H1 (cell line): ENCODE measurements at regions not wholly inside any gene's neighbourhood (a gene's known extent, or its start where the extent isn't known, plus 50 kb on each side); places are given as distances from the start of the nearest gene placed in this dataset.

Source experiments
- CTCF ChIA-PET: fragments of 300-600 bp; sonication (Branson Sonifier 250); formaldehyde crosslinking; loops from one replicate; lab custom pipeline; 2021; ENCODE audit not compliant: partially characterized antibody; lab: Charles Lee
- POLR2A ChIA-PET: fragments of 300-600 bp; sonication (Branson Sonifier 250); formaldehyde crosslinking; loops from one replicate; lab custom pipeline; 2021; ENCODE audit warnings: inconsistent platforms; ENCODE audit not compliant: partially characterized antibody; lab: Charles Lee
- DNase-seq, 2 experiments: peaks; one replicate each; pipeline versions ENCODE4 v3.0.0 to v3.0.0-alpha.2; 2010 to 2022; ENCODE audit warnings: low spot score in 2 of 2, low read depth in 1 of 2, mixed read lengths in 1 of 2
- FAIRE-seq: peaks from 2 replicates; lab custom pipeline; 2011; peaks lifted over from hg19 to GRCh38; lab: Jason Lieb, UNC
- H2AFZ ChIP-seq: 2 replicates; pipeline ENCODE4 v1.8.1; 2012; ENCODE audit warnings: low read length, inconsistent platforms
- H2AK5ac ChIP-seq: 2 replicates; pipeline ENCODE4 v1.6.1; 2013; ENCODE audit warnings: low read depth, low read length
- H2BK120ac ChIP-seq: replicated peaks from 2 replicates; pipeline ENCODE3; 2013; ENCODE audit warnings: low read depth, low read length, inconsistent platforms
- H2BK12ac ChIP-seq: 2 replicates; pipeline ENCODE4 v1.6.1; 2013; ENCODE audit warnings: low read depth, low read length
- H2BK15ac ChIP-seq: 2 replicates; pipeline ENCODE4 v1.6.1; 2013; ENCODE audit warnings: low read length
- H2BK20ac ChIP-seq: 2 replicates; pipeline ENCODE4 v1.6.1; 2013; ENCODE audit warnings: low read length
- H2BK5ac ChIP-seq: 2 replicates; pipeline ENCODE4 v1.6.1; 2013; ENCODE audit warnings: low read depth, low read length
- H3K14ac ChIP-seq: 2 replicates; pipeline ENCODE4 v1.6.1; 2013; ENCODE audit warnings: inconsistent platforms; ENCODE audit not compliant: insufficient read length
- H3K18ac ChIP-seq: 2 replicates; pipeline ENCODE4 v1.6.1; 2013; ENCODE audit warnings: low read length; ENCODE audit errors: extremely low read depth
- H3K23ac ChIP-seq: 2 replicates; pipeline ENCODE4 v1.6.1; 2013; ENCODE audit warnings: inconsistent platforms; ENCODE audit not compliant: insufficient read length
- H3K23me2 ChIP-seq: 2 replicates; pipeline ENCODE4 v1.6.1; 2013; ENCODE audit warnings: low read depth, low read length
- H3K27ac ChIP-seq: 2 replicates; pipeline ENCODE4 v1.6.1; 2011; ENCODE audit warnings: low read depth, low read length, inconsistent platforms
- H3K27me3 ChIP-seq, 4 experiments: replicated peaks in 1 of 4; 1 replicate in 1 of 4; 2 replicates in 3 of 4; pipeline versions ENCODE4 v1.6.1 to v1.8.1; 2011 to 2013; ENCODE audit warnings: low read length in 3 of 4, mild to moderate bottlenecking in 3 of 4, inconsistent platforms in 2 of 4, mixed read lengths in 2 of 4, moderate library complexity in 1 of 4; ENCODE audit not compliant: control insufficient read depth in 3 of 4, insufficient read depth in 3 of 4; ENCODE audit errors: extremely low read depth in 1 of 4
- H3K36me3 ChIP-seq, 4 experiments: 2 replicates each; pipeline versions ENCODE4 v1.6.1 to v1.8.1; 2011 to 2013; ENCODE audit warnings: mild to moderate bottlenecking in 4 of 4, low read length in 3 of 4, moderate library complexity in 2 of 4, control low read depth in 1 of 4, inconsistent platforms in 1 of 4; ENCODE audit not compliant: insufficient read depth in 4 of 4, control insufficient read depth in 2 of 4
- H3K4ac ChIP-seq: replicated peaks from 2 replicates; pipeline ENCODE3; 2013; ENCODE audit warnings: low read length, low read depth, mixed read lengths, inconsistent platforms; ENCODE audit not compliant: insufficient read length
- H3K4me1 ChIP-seq, 4 experiments: replicated peaks in 1 of 4; 1 replicate in 1 of 4; 2 replicates in 3 of 4; pipeline versions ENCODE4 v1.6.1 to v1.8.1; 2011 to 2013; ENCODE audit warnings: low read length in 3 of 4, inconsistent platforms in 2 of 4, mixed read lengths in 1 of 4; ENCODE audit not compliant: insufficient read depth in 4 of 4, control insufficient read depth in 3 of 4
- H3K4me2 ChIP-seq, 2 experiments: 2 replicates each; pipeline versions ENCODE4 v1.6.1 to v1.8.1; 2011 to 2013; ENCODE audit warnings: low read depth in 2 of 2, low read length in 2 of 2, control low read depth in 1 of 2, inconsistent platforms in 1 of 2, mild to moderate bottlenecking in 1 of 2; ENCODE audit not compliant: insufficient read depth in 1 of 2
- H3K4me3 ChIP-seq, 4 experiments: fragments of 200-600, 300-600 bp in 1 of 4; sonication (generic), shearing (Covaris generic), sonication (Bioruptor Twin) in 1 of 4; 2 replicates each; pipeline versions ENCODE4 v1.5.1 to v1.8.1; 2011 to 2016; ENCODE audit warnings: low read length in 4 of 4, low read depth in 3 of 4, control low read depth in 2 of 4, inconsistent platforms in 2 of 4, mild to moderate bottlenecking in 2 of 4, mixed read lengths in 1 of 4, moderate library complexity in 1 of 4; ENCODE audit not compliant: insufficient read depth in 2 of 4; ENCODE audit errors: extremely low read depth in 1 of 4
- H3K56ac ChIP-seq: replicated peaks from 2 replicates; pipeline ENCODE3; 2013; ENCODE audit warnings: low read depth, mild to moderate bottlenecking, mixed read lengths, low read length, inconsistent platforms; ENCODE audit not compliant: insufficient read length
- H3K79me1 ChIP-seq: 2 replicates; pipeline ENCODE4 v1.6.1; 2013; ENCODE audit warnings: low read depth, low read length, control low read depth
- H3K79me2 ChIP-seq, 2 experiments: 2 replicates each; pipeline versions ENCODE4 v1.6.1 to v1.8.1; 2012 to 2013; ENCODE audit warnings: low read length in 2 of 2, mild to moderate bottlenecking in 2 of 2, inconsistent platforms in 1 of 2; ENCODE audit not compliant: insufficient read depth in 2 of 2, control insufficient read depth in 1 of 2
- H3K9ac ChIP-seq, 4 experiments: replicated peaks in 1 of 4; 1 replicate in 1 of 4; 2 replicates in 3 of 4; pipeline versions ENCODE4 v1.6.1 to v1.8.1; 2011 to 2013; ENCODE audit warnings: low read depth in 3 of 4, low read length in 3 of 4, control low read depth in 2 of 4, mild to moderate bottlenecking in 2 of 4, moderate library complexity in 2 of 4, inconsistent platforms in 1 of 4; ENCODE audit errors: extremely low read depth in 1 of 4
- H3K9me3 ChIP-seq, 2 experiments: 2 replicates each; pipeline versions ENCODE4 v1.6.1 to v1.8.1; 2012 to 2013; ENCODE audit warnings: mild to moderate bottlenecking in 2 of 2, moderate library complexity in 2 of 2, control low read depth in 1 of 2, inconsistent platforms in 1 of 2, low read depth in 1 of 2, low read length in 1 of 2, mixed read lengths in 1 of 2; ENCODE audit not compliant: insufficient read depth in 2 of 2
- H4K20me1 ChIP-seq, 2 experiments: replicated peaks in 1 of 2; 2 replicates each; pipeline versions ENCODE3 to v1.8.1; 2011 to 2013; ENCODE audit warnings: inconsistent platforms in 2 of 2, low read length in 2 of 2, mild to moderate bottlenecking in 1 of 2; ENCODE audit not compliant: insufficient read depth in 2 of 2, control insufficient read depth in 1 of 2
- H4K5ac ChIP-seq: 2 replicates; pipeline ENCODE4 v1.6.1; 2013; ENCODE audit warnings: low read length, low read depth, mixed read lengths, inconsistent platforms; ENCODE audit not compliant: insufficient read length
- H4K8ac ChIP-seq: 2 replicates; pipeline ENCODE4 v1.8.0; 2013; ENCODE audit warnings: mild to moderate bottlenecking, moderate library complexity, low read length, inconsistent platforms; ENCODE audit not compliant: insufficient read depth; ENCODE audit errors: extremely low read depth
- H4K91ac ChIP-seq: replicated peaks from 2 replicates; pipeline ENCODE3; 2013; ENCODE audit warnings: low read length, mixed read lengths, inconsistent platforms; ENCODE audit not compliant: insufficient read length
- CHD1 ChIP-seq: IDR thresholded peaks from 2 replicates; pipeline ENCODE4 v1.6.1; 2012; ENCODE audit warnings: low read depth, low read length, improper control_type of control experiment
- CHD2 ChIP-seq: IDR thresholded peaks from 2 replicates; pipeline ENCODE4 v1.6.1; 2012; ENCODE audit warnings: low read length, improper control_type of control experiment
- JUN ChIP-seq: IDR thresholded peaks from 2 replicates; pipeline ENCODE4 v1.6.1; 2011; ENCODE audit warnings: low read depth, mild to moderate bottlenecking, improper control_type of control experiment, low read length
- SAP30 ChIP-seq: fragments of 300-600 bp; sonication (generic); IDR thresholded peaks from 2 replicates; pipeline ENCODE4 v1.7.1; 2012; ENCODE audit warnings: low read length, moderate library complexity, mild to moderate bottlenecking, inconsistent platforms; ENCODE audit not compliant: insufficient read depth, insufficient replicate concordance
- SIRT6 ChIP-seq: IDR thresholded peaks from one replicate; pipeline ENCODE4 v1.7.1; 2012; ENCODE audit warnings: low read length, inconsistent platforms
- TAF7 ChIP-seq: optimal IDR thresholded peaks from 2 replicates; pipeline ENCODE3; 2011; ENCODE audit warnings: low read depth, mild to moderate bottlenecking, inconsistent platforms, low read length, moderate library complexity, borderline replicate concordance
- WGBS, 2 experiments: shearing (Covaris generic) in 1 of 2; methylation state at CpG; one replicate each; pipeline versions ENCODE4 v1.1.6 to v1.1.7; 2013 to 2015; ENCODE audit warnings: low lambda C conversion rate in 2 of 2, mixed read lengths in 2 of 2, inconsistent platforms in 1 of 2, low coverage in 1 of 2, missing lambda C conversion rate in 1 of 2; ENCODE audit not compliant: insufficient replicate concordance in 2 of 2, insufficient coverage in 1 of 2, insufficient read length in 1 of 2; ENCODE audit errors: extremely low coverage in 1 of 2, missing lambda C conversion rate in 1 of 2; 5-methylcytosine and 5-hydroxymethylcytosine counted together
- TF ChIP-seq, protein P1 (sequence below): IDR thresholded peaks from 2 replicates; pipeline ENCODE4 v1.6.1; 2011; ENCODE audit warnings: low read depth, mild to moderate bottlenecking, low read length; ENCODE audit not compliant: insufficient read depth

DNA sequence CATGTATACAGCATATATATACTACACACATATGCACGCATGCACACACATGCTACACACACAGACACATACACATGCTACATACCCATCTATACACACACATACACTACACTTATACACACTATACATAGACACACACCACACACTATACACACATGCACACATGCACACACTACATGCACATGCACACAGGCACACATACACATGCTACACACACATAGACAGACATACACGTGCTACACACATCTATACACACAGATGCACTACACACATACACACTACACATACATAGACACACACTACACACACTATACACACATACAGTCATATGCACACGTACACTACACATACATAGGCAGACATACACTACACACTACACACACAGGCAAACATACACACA is 51.2 kb upstream of the PRR20G start:
- ChIA-PET POLR2A (no interaction called here), CTCF (interaction anchor here (4.1 kb wide), 1 partner anchor 116 kb away, joined by 24 read pairs; no protein-coding TSS in a partner anchor)
- H3K4me3 ChIP-seq = no peak overlapping the region
- H3K36me3 ChIP-seq = no peaks in the 10 kb centered on the region
- H3K18ac ChIP-seq = no peak overlapping the region
- WGBS, 2 experiments = 77% methylated on average over 3 of the region's 3 CpGs; no CpG with 5 or more reads in 1 of the 2 experiments
- no peak overlapping the region for H4K91ac ChIP-seq
- no peak overlapping the region for H3K27ac ChIP-seq
- H2BK20ac ChIP-seq = peak overlapping the region; percentile 37; the same call in 1 of the 2 replicates
- no peak for FAIRE-seq
- no peak overlapping the region for H3K4ac ChIP-seq
- no peaks in the 10 kb centered on the region for H3K4me1 ChIP-seq
- H3K23me2 ChIP-seq = peaks cover 6% of the 10 kb centered on the region
- H3K79me1 ChIP-seq = no peaks in the 10 kb centered on the region
- no peak overlapping the region for H3K56ac ChIP-seq
- no peak overlapping the region for H3K23ac ChIP-seq
- H4K8ac ChIP-seq = no peak overlapping the region
- no peak overlapping the region for H3K9ac ChIP-seq
- no peak overlapping the region; the same call in 1 of the 2 replicates for H2BK5ac ChIP-seq
- H2BK12ac ChIP-seq = no peak overlapping the region; the same call in 1 of the 2 replicates
- H4K5ac ChIP-seq = no peak overlapping the region
- no peaks in the 10 kb centered on the region for H3K27me3 ChIP-seq
- peaks cover 0 to 4% of the 10 kb centered on the region in 2 experiments; a peak in 1 of 4 replicates for H3K79me2 ChIP-seq
- H3K14ac ChIP-seq = no peak overlapping the region
- H2AFZ ChIP-seq = no peak overlapping the region
- H2BK15ac ChIP-seq = no peak overlapping the region; the same call in 1 of the 2 replicates
- no peak for DNase-seq
- no peak for TF ChIP-seq SAP30
- no peak for TF ChIP-seq TAF7
- TF ChIP-seq SIRT6 = no peak
- no peak for TF ChIP-seq CHD1
- no peak for TF ChIP-seq JUN
- no peak for TF ChIP-seq CHD2
- TF ChIP-seq, protein P1, sequence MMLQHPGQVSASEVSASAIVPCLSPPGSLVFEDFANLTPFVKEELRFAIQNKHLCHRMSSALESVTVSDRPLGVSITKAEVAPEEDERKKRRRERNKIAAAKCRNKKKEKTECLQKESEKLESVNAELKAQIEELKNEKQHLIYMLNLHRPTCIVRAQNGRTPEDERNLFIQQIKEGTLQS = no peak
- peak overlapping the region; percentile 88; the same call in 1 of the 2 replicates for H2AK5ac ChIP-seq
- no peak overlapping the region; a peak in 1 of 4 replicates for H3K4me2 ChIP-seq
- no peak overlapping the region for H2BK120ac ChIP-seq
- H3K9me3 ChIP-seq = no peaks in the 10 kb centered on the region; a peak in 1 of 4 replicates
- H4K20me1 ChIP-seq = peaks cover 0 to 4% of the 10 kb centered on the region in 2 experiments
